ENCODE measurements at regions not wholly inside any gene's neighbourhood (a gene's known extent, or its start where the extent isn't known, plus 50 kb on each side); places are given as distances from the start of the nearest gene placed in this dataset.
"Not testable (repeated sequence)": the region's sequence is repeated elsewhere in the genome, so short reads cannot be mapped to it uniquely, and the experiment has no call there.

GRCh38 chrX:460823-461640 lies 74.3 kb upstream of the PPP2R3B start:
- TF ChIP-seq, protein P1, sequence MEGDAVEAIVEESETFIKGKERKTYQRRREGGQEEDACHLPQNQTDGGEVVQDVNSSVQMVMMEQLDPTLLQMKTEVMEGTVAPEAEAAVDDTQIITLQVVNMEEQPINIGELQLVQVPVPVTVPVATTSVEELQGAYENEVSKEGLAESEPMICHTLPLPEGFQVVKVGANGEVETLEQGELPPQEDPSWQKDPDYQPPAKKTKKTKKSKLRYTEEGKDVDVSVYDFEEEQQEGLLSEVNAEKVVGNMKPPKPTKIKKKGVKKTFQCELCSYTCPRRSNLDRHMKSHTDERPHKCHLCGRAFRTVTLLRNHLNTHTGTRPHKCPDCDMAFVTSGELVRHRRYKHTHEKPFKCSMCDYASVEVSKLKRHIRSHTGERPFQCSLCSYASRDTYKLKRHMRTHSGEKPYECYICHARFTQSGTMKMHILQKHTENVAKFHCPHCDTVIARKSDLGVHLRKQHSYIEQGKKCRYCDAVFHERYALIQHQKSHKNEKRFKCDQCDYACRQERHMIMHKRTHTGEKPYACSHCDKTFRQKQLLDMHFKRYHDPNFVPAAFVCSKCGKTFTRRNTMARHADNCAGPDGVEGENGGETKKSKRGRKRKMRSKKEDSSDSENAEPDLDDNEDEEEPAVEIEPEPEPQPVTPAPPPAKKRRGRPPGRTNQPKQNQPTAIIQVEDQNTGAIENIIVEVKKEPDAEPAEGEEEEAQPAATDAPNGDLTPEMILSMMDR (IDR thresholded peaks at IDR 0.05; ENCODE audit: insufficient read depth, low read depth, low read length): no peak
- no peak for DNase-seq (ENCODE audit: low read depth)

DNA sequence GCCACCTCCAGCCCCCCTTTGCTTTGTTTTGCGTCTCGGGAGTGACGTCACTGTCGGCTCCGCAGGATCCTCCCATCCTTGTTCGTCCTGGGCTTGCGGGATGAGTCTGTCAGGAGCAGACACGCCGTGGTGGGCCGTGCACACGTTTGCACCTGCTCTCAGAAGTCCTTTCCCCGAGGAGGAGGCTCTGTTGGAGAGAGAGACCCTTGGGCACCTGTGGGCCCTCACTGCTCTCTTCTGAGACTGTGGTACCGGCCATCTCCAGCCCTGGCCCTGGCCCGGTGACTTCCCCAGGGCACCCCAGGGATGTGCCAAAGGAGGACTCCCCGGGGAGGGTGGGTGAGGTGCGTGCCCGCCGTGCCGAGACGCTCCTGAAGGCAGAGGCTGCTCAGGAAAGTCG lies 76.1 kb upstream of the PPP2R3B start:
- H3K4me3 ChIP-seq (ENCODE audit: low read depth, low read length): no peak overlapping the region
- DNase-seq (ENCODE audit: low read depth): no peak

More at GRCh38 chrX:460823-461640, 74.3 kb upstream of the PPP2R3B start:
- H3K4me3 ChIP-seq (ENCODE audit: low read depth, low read length): no peak overlapping the region

DNA sequence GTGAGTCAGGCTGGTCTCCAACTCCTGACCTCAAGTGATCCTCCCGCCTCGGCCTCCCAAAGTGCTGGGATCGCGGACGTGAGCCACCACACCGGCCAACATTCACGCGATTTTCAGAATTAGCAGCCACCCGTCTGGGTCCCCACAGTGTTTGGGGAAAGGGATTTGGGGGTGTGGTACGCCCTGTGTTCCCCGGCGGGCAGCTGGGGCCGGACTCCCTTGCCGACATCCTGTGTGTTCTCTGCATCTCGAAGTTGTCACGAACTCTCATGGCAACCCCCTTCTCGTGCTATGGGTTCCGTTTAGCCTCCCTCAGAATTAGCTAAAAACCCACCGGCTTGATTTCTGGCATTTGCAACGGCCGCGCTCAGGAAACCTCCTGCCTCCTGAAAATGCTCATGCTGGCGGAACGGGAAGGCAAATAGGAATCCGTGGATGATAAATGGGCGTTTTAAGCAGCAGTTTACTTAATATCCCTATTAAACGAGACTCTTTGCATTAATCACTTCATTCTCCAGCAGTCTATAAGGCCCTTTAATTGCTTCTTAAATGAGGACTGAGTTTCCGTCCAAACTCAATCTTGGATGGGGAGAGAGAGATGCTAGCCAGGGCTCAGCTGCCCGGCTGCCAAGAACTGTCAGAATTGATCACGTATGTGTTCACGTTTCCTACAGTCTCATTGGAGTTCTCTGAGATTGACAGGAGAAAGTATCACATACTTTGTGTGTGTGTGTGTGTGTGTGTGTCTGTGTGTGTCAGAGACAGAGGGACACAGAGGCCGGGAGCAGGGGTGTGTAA lies 78.9 kb upstream of the PPP2R3B start:
- no peak overlapping the region for H3K4me3 ChIP-seq (ENCODE audit: low read depth, low read length)
- TF ChIP-seq, protein P1 (IDR thresholded peaks at IDR 0.05; ENCODE audit: insufficient read depth, low read depth, low read length): no peak
- no peak for DNase-seq (ENCODE audit: low read depth)

More for the DNA sequence above, 76.1 kb upstream of the PPP2R3B start:
- TF ChIP-seq, protein P1 (IDR thresholded peaks at IDR 0.05; ENCODE audit: insufficient read depth, low read depth, low read length): no peak

GRCh38 chrX:466836-467235 lies 80.1 kb upstream of the PPP2R3B start:
- DNase-seq (ENCODE audit: low read depth); H3K4me3 ChIP-seq (ENCODE audit: low read depth, low read length): not testable (repeated sequence)

- DNase-seq (ENCODE audit: low read depth); H3K4me3 ChIP-seq (ENCODE audit: low read depth, low read length): not testable (repeated sequence)
Measured at GRCh38 chrX:467686-468085, 81.0 kb upstream of the PPP2R3B start.

GRCh38 chrX:468979-469378 lies 82.3 kb upstream of the PPP2R3B start:
- TF ChIP-seq, protein P1 (IDR thresholded peaks at IDR 0.05; ENCODE audit: insufficient read depth, low read depth, low read length): no peak
- no peak for DNase-seq (ENCODE audit: low read depth)
- no peak overlapping the region for H3K4me3 ChIP-seq (ENCODE audit: low read depth, low read length)

DNA sequence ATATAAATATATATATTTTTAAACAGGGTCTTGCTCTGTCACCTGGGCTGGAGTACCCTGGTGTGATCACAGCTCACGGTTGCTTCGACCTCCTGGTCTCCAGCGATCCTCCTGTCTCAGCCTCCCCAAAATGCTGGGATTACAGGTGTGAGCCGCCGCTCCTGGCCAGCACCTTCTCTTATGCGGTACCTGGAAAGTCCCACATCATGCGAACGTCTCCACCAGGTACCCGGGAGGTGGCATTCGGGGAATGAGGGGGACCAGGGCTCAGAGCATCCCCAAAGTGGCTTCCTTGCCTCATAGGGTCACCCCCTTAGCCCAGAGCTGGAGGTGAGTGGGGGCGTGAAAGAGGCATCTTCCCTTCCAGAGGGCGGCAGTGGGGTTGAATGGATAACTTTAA lies 84.0 kb upstream of the PPP2R3B start:
- no peak for DNase-seq (ENCODE audit: low read depth)
- H3K4me3 ChIP-seq (ENCODE audit: low read depth, low read length): no peak overlapping the region
- TF ChIP-seq, protein P1 (IDR thresholded peaks at IDR 0.05; ENCODE audit: insufficient read depth, low read depth, low read length): no peak
